Prostate gland (tissue), 2 donors: ENCODE measurements at regions not wholly inside any gene's neighbourhood (a gene's known extent, or its start where the extent isn't known, plus 50 kb on each side); places are given as distances from the start of the nearest gene placed in this dataset.

ENCODE experiments used
- DNase-seq: peaks from one replicate; pipeline ENCODE4 v3.0.0-alpha.2; 2019; ENCODE audit warnings: low spot score
- H3K27ac ChIP-seq, 2 donors: fragments of 200-600 bp; sonication (generic); 2 replicates each; pipeline ENCODE4 v1.5.1; 2017 to 2019
- H3K27me3 ChIP-seq: fragments of 200-600 bp; sonication (generic); replicated peaks from 2 replicates; pipeline ENCODE4 v1.5.1; 2019; ENCODE audit not compliant: insufficient read depth
- H3K36me3 ChIP-seq, 2 donors: fragments of 200-600 bp; sonication (generic); 1 replicate in 1 of 2; 2 replicates in 1 of 2; pipeline versions ENCODE4 v1.5.1 to v1.8.1; 2017 to 2019
- H3K4me1 ChIP-seq: fragments of 200-600 bp; sonication (generic); replicated peaks from 2 replicates; pipeline ENCODE4 v1.5.1; 2019
- H3K4me3 ChIP-seq, 2 donors: fragments of 200-600 bp; sonication (generic); 2 replicates each; pipeline ENCODE4 v1.5.1; 2017 to 2019
- H3K9me3 ChIP-seq: fragments of 200-600 bp; sonication (generic); 2 replicates; pipeline ENCODE4 v1.5.1; 2017
- CTCF ChIP-seq, 4 experiments: fragments of 200-600 bp in 2 of 4; fragments of 450-650 bp in 2 of 4; sonication (generic) in 2 of 4; IDR thresholded peaks; 1 replicate in 3 of 4; 2 replicates in 1 of 4; pipeline ENCODE4 v1.5.1; 2016 to 2019; ENCODE audit warnings: antibody characterized with exemption in 4 of 4, mild to moderate bottlenecking in 2 of 4, moderate library complexity in 2 of 4
- POLR2A ChIP-seq: fragments of 450-650 bp; IDR thresholded peaks from one replicate; pipeline ENCODE4 v1.6.1; 2016; ENCODE audit warnings: antibody characterized with exemption, mild to moderate bottlenecking
- POLR2AphosphoS5 ChIP-seq: sonication (generic); formaldehyde crosslinking; IDR thresholded peaks from one replicate; pipeline ENCODE4 v1.6.1; 2017; ENCODE audit warnings: antibody characterized with exemption
- WGBS: methylation state at CpG from one replicate; pipeline ENCODE4 v1.1.5; 2018; 5-methylcytosine and 5-hydroxymethylcytosine counted together
- intact Hi-C: fragments of 100-400 bp; cut with DNase I; formaldehyde crosslinking; loops from one replicate; pipeline ENCODE4 v1.14.2; 2022

GRCh38 chr5:135122797-135123196 lies 88.8 kb upstream of the PITX1 start:
- no peak for DNase-seq
- no peak overlapping the region for H3K27ac ChIP-seq
- intact Hi-C loops = no loop called here
- no peaks in the 10 kb centered on the region for H3K9me3 ChIP-seq
- TF ChIP-seq CTCF (IDR thresholded peaks at IDR 0.05) (no peak), POLR2A (no peak), POLR2AphosphoS5 (no peak)
- no peaks in the 10 kb centered on the region for H3K27me3 ChIP-seq
- WGBS = 73% methylated on average over 1 of the region's 1 CpG
- H3K4me3 ChIP-seq = no peak overlapping the region
- no peaks in the 10 kb centered on the region for H3K4me1 ChIP-seq
- no peaks in the 10 kb centered on the region for H3K36me3 ChIP-seq

- no peak overlapping the region for H3K27ac ChIP-seq
- H3K36me3 ChIP-seq = no peaks in the 10 kb centered on the region
- no peaks in the 10 kb centered on the region for H3K27me3 ChIP-seq
- TF ChIP-seq CTCF (IDR thresholded peaks at IDR 0.05) = no peak
- TF ChIP-seq POLR2A = no peak
- no peak for TF ChIP-seq POLR2AphosphoS5
- no peaks in the 10 kb centered on the region for H3K4me1 ChIP-seq
- intact Hi-C loops = no loop called here
- H3K4me3 ChIP-seq = no peak overlapping the region
- 91% methylated on average over 8 of the region's 8 CpGs for WGBS
- DNase-seq = no peak
- no peaks in the 10 kb centered on the region for H3K9me3 ChIP-seq
Measured at GRCh38 chr5:135120951-135121350, 86.9 kb upstream of the PITX1 start.

DNA sequence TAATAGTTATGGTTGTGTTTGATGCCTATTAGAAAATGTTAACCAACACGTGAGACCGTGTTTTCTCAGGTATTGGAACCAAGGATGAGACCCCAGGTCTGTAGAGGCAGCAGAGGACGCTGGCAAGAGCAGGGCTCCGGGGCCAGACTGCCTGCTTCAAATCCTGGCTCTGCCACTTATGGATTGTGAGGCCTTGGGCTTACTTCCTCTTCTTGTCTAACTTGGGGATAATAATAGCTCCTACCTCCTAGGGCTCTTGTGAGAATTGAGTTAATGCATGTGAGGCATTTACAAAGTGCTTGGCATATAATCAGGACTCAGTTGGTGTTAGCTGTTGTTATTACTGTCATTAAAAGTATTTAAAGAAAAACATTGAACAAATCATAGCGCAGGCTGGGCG lies 85.5 kb upstream of the PITX1 start:
- Histone ChIP-seq H3K4me3 (no peak overlapping the region), H3K4me1 (no peaks in the 10 kb centered on the region), H3K27ac (no peak overlapping the region), H3K27me3 (no peaks in the 10 kb centered on the region), H3K36me3 (no peaks in the 10 kb centered on the region), H3K9me3 (no peaks in the 10 kb centered on the region)
- DNase-seq = no peak
- TF ChIP-seq CTCF (IDR thresholded peaks at IDR 0.05) (no peak), POLR2A (no peak), POLR2AphosphoS5 (no peak)
- intact Hi-C loops = no loop called here
- 93% methylated on average over 6 of the region's 6 CpGs for WGBS

DNA sequence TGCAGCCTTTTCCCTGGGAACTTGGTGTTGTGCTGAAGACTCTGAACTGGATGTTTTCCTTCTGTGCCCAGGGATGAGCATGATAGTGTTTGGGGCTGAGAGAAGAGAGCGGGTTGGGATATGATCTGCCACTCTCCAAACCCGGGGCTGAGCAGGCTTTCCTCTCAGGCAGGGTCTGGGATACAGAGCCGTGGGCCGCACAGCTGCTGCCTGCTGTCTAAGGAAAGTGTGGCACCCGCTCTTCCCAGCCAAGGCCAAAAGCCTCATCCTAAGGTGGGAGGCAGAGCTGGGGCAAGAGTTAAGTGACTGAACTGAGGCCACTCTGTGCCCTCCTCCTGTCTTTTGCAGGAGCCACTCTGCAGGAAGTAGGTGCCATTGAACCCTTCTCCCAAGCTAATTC lies 83.6 kb upstream of the PITX1 start:
- no peak for DNase-seq
- Histone ChIP-seq H3K4me3 (no peak overlapping the region), H3K27me3 (no peaks in the 10 kb centered on the region), H3K36me3 (no peaks in the 10 kb centered on the region), H3K27ac (no peak overlapping the region), H3K9me3 (no peaks in the 10 kb centered on the region), H3K4me1 (no peaks in the 10 kb centered on the region)
- intact Hi-C loops = no loop called here
- TF ChIP-seq POLR2AphosphoS5 = no peak
- TF ChIP-seq POLR2A = no peak
- no peak for TF ChIP-seq CTCF (IDR thresholded peaks at IDR 0.05)
- WGBS = 84% methylated on average over 5 of the region's 5 CpGs

- Histone ChIP-seq H3K4me3 (no peak overlapping the region), H3K27me3 (no peaks in the 10 kb centered on the region), H3K4me1 (no peaks in the 10 kb centered on the region), H3K27ac (no peak overlapping the region), H3K9me3 (no peaks in the 10 kb centered on the region), H3K36me3 (no peaks in the 10 kb centered on the region)
- DNase-seq = peak; percentile 23
- 47% methylated on average over 6 of the region's 6 CpGs for WGBS
- intact Hi-C loops = no loop called here
- TF ChIP-seq POLR2A = no peak
- no peak for TF ChIP-seq CTCF (IDR thresholded peaks at IDR 0.05)
- no peak for TF ChIP-seq POLR2AphosphoS5
Measured at GRCh38 chr5:135116160-135116561, 82.1 kb upstream of the PITX1 start.
